Activated CD8-positive, alpha-beta T cell treated with anti-CD3 and anti-CD28 coated beads for 36 hours (primary cell): ENCODE measurements at regions not wholly inside any gene's neighbourhood (a gene's known extent, or its start where the extent isn't known, plus 50 kb on each side); places are given as distances from the start of the nearest gene placed in this dataset.

Experiments used
- ATAC-seq: fragments of 200-7000 bp; cut with Tn5 transposase; one replicate; pipeline ENCODE4 v1.10.0; 2021; ENCODE audit warnings: mild to moderate bottlenecking, moderate library complexity
- CTCF ChIA-PET: fragments of 350-600 bp; sonication (Branson Sonifier 250); formaldehyde crosslinking; loops from one replicate; lab custom pipeline; 2021; ENCODE audit warnings: antibody characterized with exemption; lab: Charles Lee
- POLR2A ChIA-PET: fragments of 350-600 bp; sonication (Branson Sonifier 250); formaldehyde crosslinking; loops from one replicate; lab custom pipeline; 2021; ENCODE audit warnings: antibody characterized with exemption; lab: Charles Lee
- DNase-seq: peaks from one replicate; pipeline ENCODE4 v3.0.0-alpha.2; 2020
- H3K27ac Mint-ChIP-seq: one replicate; pipeline ENCODE4 v1.8.0; 2021; ENCODE audit warnings: mild to moderate bottlenecking, mixed read lengths
- H3K27me3 Mint-ChIP-seq: one replicate; pipeline ENCODE4 v1.8.0; 2021; ENCODE audit warnings: mixed read lengths
- H3K36me3 Mint-ChIP-seq: one replicate; pipeline ENCODE4 v1.8.0; 2021; ENCODE audit warnings: low read depth, mixed read lengths
- H3K4me1 Mint-ChIP-seq: one replicate; pipeline ENCODE4 v1.8.0; 2021; ENCODE audit warnings: low read depth, mixed read lengths
- H3K4me3 Mint-ChIP-seq: one replicate; pipeline ENCODE4 v1.8.0; 2021; ENCODE audit warnings: mild to moderate bottlenecking, moderate library complexity, mixed read lengths
- H3K9me3 Mint-ChIP-seq: one replicate; pipeline ENCODE4 v1.8.0; 2021; ENCODE audit warnings: mixed read lengths
- CTCF ChIP-seq: fragments of 200-600 bp; IDR thresholded peaks from one replicate; pipeline ENCODE4 v1.8.0; 2022; ENCODE audit warnings: antibody characterized with exemption, mild to moderate bottlenecking
- intact Hi-C: fragments of 100-400 bp; cut with micrococcal nuclease; formaldehyde crosslinking; loops from one replicate; pipeline ENCODE4 v1.10.0; 2022

- Mint-ChIP-seq H3K9me3 (peaks cover 15% of the 10 kb centered on the region), H3K36me3 (no peaks in the 10 kb centered on the region), H3K4me3 (no peak overlapping the region), H3K27ac (no peak overlapping the region), H3K4me1 (no peaks in the 10 kb centered on the region), H3K27me3 (no peaks in the 10 kb centered on the region)
- no peak for TF ChIP-seq CTCF
- ATAC-seq (no peak), DNase-seq (no peak)
- CTCF ChIA-PET, result no interaction called here
- POLR2A ChIA-PET, result no interaction called here
- intact Hi-C loops, result no loop called here
These were observed 812.4 kb downstream of the KCTD16 start for GRCh38 chr5:144983101-144983500.

- Mint-ChIP-seq H3K9me3 (peaks cover 4% of the 10 kb centered on the region), H3K27me3 (no peaks in the 10 kb centered on the region), H3K4me3 (no peak overlapping the region), H3K36me3 (no peaks in the 10 kb centered on the region), H3K27ac (no peak overlapping the region), H3K4me1 (no peaks in the 10 kb centered on the region)
- CTCF ChIA-PET, result no interaction called here
- POLR2A ChIA-PET, result no interaction called here
- no peak for TF ChIP-seq CTCF
- DNase-seq, result no peak
- intact Hi-C loops, result no loop called here
- no peak for ATAC-seq
These were observed 809.0 kb downstream of the KCTD16 start for GRCh38 chr5:144979516-144980264.

GRCh38 chr5:144972317-144972716 is 801.6 kb downstream of the KCTD16 start:
- Mint-ChIP-seq H3K4me3 (no peak overlapping the region), H3K4me1 (no peaks in the 10 kb centered on the region), H3K36me3 (no peaks in the 10 kb centered on the region), H3K27me3 (no peaks in the 10 kb centered on the region), H3K27ac (no peak overlapping the region), H3K9me3 (peaks cover 9% of the 10 kb centered on the region)
- ChIA-PET CTCF (no interaction called here), POLR2A (no interaction called here)
- intact Hi-C loops, result no loop called here
- no peak for TF ChIP-seq CTCF
- DNase-seq (no peak), ATAC-seq (no peak)

- Mint-ChIP-seq H3K36me3 (no peaks in the 10 kb centered on the region), H3K4me1 (no peaks in the 10 kb centered on the region), H3K4me3 (no peak overlapping the region), H3K27ac (no peak overlapping the region), H3K9me3 (peaks cover 9% of the 10 kb centered on the region), H3K27me3 (no peaks in the 10 kb centered on the region)
- no peak for DNase-seq
- no peak for ATAC-seq
- CTCF ChIA-PET, result interaction anchor here (0.6 kb wide), 1 partner anchor 28 kb away, joined by 4 read pairs; no protein-coding TSS in a partner anchor
- intact Hi-C loops, result no loop called here
- no peak for TF ChIP-seq CTCF
- POLR2A ChIA-PET, result no interaction called here
These were observed 800.6 kb downstream of the KCTD16 start for GRCh38 chr5:144971108-144971850.

- H3K27me3 Mint-ChIP-seq, result no peaks in the 10 kb centered on the region
- intact Hi-C loops, result no loop called here
- no peak for TF ChIP-seq CTCF
- H3K4me1 Mint-ChIP-seq, result no peaks in the 10 kb centered on the region
- no peaks in the 10 kb centered on the region for H3K36me3 Mint-ChIP-seq
- ChIA-PET POLR2A (no interaction called here), CTCF (no interaction called here)
- no peak for DNase-seq
- ATAC-seq, result no peak
- H3K4me3 Mint-ChIP-seq, result no peak overlapping the region
- no peak overlapping the region for H3K27ac Mint-ChIP-seq
- peaks cover 9% of the 10 kb centered on the region for H3K9me3 Mint-ChIP-seq
These were observed 789.6 kb downstream of the KCTD16 start for GRCh38 chr5:144960296-144960695.
